WERI-Rb-1 (cell line): ENCODE measurements at regions not wholly inside any gene's neighbourhood (a gene's known extent, or its start where the extent isn't known, plus 50 kb on each side); places are given as distances from the start of the nearest gene placed in this dataset.

Source experiments
- DNase-seq: peaks from one replicate; pipeline ENCODE4 v3.0.0-alpha.2; 2020
- H3K27ac ChIP-seq: fragments of 250-450 bp; sonication (Bioruptor Pico); 2 replicates; pipeline ENCODE4 v1.5.1; 2020; ENCODE audit warnings: mild to moderate bottlenecking, moderate library complexity
- H3K27me3 ChIP-seq: fragments of 250-450 bp; sonication (Bioruptor Pico); 2 replicates; pipeline ENCODE4 v1.5.1; 2021; ENCODE audit warnings: mild to moderate bottlenecking, low read depth, moderate library complexity; ENCODE audit not compliant: insufficient read depth, severe bottlenecking
- H3K36me3 ChIP-seq: fragments of 250-450 bp; sonication (Bioruptor Pico); 2 replicates; pipeline ENCODE4 v1.5.1; 2020; ENCODE audit warnings: mild to moderate bottlenecking, moderate library complexity
- H3K4me3 ChIP-seq: 2 replicates; pipeline ENCODE4 v1.5.1; 2011; ENCODE audit warnings: low read depth, mild to moderate bottlenecking, control low read depth, low read length
- H3K9me3 ChIP-seq: fragments of 250-450 bp; sonication (Bioruptor Pico); 2 replicates; pipeline ENCODE4 v1.5.1; 2021; ENCODE audit warnings: mild to moderate bottlenecking, moderate library complexity; ENCODE audit not compliant: severe bottlenecking
- TF ChIP-seq, protein P1 (sequence below): IDR thresholded peaks from 2 replicates; pipeline ENCODE4 v1.5.1; 2011; ENCODE audit warnings: low read depth, mild to moderate bottlenecking, control low read depth, inconsistent platforms, low read length

DNA sequence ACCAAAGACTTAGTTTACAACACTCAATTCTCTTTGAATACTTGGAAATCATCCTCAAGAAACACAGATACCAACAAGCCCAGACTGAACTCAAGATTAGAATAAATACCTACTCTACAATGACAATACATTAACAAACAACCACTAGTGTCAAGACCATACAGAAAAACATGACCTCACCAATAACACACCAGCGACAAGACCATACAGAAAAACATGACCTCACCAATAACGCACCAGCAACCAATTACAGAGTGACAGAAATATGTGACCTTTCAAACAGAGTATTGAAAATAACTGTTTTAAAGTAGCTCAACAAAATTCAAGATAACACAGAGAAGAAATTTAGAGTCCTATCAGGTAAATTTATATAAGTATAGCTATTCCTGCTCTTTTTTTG is 876.0 kb downstream of the EPHA3 start:
- Histone ChIP-seq H3K9me3 (no peaks in the 10 kb centered on the region), H3K27ac (no peak overlapping the region), H3K27me3 (no peaks in the 10 kb centered on the region), H3K36me3 (no peaks in the 10 kb centered on the region), H3K4me3 (no peak overlapping the region)
- TF ChIP-seq, protein P1, sequence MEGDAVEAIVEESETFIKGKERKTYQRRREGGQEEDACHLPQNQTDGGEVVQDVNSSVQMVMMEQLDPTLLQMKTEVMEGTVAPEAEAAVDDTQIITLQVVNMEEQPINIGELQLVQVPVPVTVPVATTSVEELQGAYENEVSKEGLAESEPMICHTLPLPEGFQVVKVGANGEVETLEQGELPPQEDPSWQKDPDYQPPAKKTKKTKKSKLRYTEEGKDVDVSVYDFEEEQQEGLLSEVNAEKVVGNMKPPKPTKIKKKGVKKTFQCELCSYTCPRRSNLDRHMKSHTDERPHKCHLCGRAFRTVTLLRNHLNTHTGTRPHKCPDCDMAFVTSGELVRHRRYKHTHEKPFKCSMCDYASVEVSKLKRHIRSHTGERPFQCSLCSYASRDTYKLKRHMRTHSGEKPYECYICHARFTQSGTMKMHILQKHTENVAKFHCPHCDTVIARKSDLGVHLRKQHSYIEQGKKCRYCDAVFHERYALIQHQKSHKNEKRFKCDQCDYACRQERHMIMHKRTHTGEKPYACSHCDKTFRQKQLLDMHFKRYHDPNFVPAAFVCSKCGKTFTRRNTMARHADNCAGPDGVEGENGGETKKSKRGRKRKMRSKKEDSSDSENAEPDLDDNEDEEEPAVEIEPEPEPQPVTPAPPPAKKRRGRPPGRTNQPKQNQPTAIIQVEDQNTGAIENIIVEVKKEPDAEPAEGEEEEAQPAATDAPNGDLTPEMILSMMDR, result no peak
- DNase-seq, result no peak

DNA sequence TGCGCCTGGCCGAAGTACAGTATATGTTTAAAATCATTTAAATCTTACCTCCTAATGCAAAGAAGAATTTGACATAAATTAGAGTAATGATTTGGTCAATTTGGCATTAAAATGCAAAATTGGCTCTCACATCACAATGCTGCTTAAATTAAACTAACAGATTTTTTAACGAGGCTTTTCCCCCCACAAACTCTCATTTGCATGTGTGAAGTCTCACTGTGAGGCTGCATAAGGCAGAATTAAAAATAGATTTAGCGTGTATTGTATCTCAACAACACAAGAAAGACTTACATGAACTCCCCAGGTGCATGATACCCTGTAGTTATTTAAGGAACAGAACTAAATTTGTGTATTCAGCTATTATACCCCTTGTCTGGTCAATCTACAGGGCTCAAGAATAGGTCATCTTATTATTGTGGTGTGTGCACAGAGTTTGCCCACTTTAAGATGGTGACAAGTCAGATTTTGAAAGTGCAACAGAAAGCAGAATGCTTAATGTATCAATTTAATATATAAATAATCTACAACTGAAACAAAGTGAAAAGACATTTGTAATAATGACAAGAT is 897.9 kb downstream of the EPHA3 start:
- H3K27me3 ChIP-seq, result no peaks in the 10 kb centered on the region
- no peak overlapping the region for H3K4me3 ChIP-seq
- no peaks in the 10 kb centered on the region for H3K36me3 ChIP-seq
- DNase-seq, result no peak
- TF ChIP-seq, protein P1, result no peak
- H3K9me3 ChIP-seq, result no peaks in the 10 kb centered on the region
- no peak overlapping the region for H3K27ac ChIP-seq

GRCh38 chr3:90007778-90008499 is 900.5 kb downstream of the EPHA3 start:
- no peak for DNase-seq
- TF ChIP-seq, protein P1, result no peak
- Histone ChIP-seq H3K36me3 (no peaks in the 10 kb centered on the region), H3K9me3 (no peaks in the 10 kb centered on the region), H3K27ac (no peak overlapping the region), H3K27me3 (no peaks in the 10 kb centered on the region), H3K4me3 (no peak overlapping the region)

DNA sequence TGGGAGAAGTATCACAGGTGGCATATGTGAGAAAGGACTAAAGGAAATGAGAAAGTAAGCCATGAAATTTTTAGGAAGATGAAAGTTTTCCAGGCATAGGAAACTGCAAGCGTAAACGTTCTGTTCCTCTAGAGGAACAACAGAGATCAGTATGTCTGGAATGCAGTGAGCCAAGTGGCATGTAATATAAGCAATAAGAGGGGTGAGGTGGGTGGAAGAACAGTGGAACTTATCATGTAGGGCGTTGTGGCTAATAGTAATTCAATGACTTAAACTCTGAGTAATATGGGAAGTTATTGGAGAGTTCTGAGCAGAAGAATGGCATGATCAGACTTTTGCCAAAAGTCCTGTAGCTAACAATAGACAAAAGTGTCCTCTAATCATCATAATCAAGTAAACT is 902.9 kb downstream of the EPHA3 start:
- DNase-seq, result no peak
- no peaks in the 10 kb centered on the region for H3K27me3 ChIP-seq
- H3K4me3 ChIP-seq, result no peak overlapping the region
- TF ChIP-seq, protein P1, result no peak
- H3K27ac ChIP-seq, result no peak overlapping the region
- no peaks in the 10 kb centered on the region for H3K36me3 ChIP-seq
- no peaks in the 10 kb centered on the region for H3K9me3 ChIP-seq

DNA sequence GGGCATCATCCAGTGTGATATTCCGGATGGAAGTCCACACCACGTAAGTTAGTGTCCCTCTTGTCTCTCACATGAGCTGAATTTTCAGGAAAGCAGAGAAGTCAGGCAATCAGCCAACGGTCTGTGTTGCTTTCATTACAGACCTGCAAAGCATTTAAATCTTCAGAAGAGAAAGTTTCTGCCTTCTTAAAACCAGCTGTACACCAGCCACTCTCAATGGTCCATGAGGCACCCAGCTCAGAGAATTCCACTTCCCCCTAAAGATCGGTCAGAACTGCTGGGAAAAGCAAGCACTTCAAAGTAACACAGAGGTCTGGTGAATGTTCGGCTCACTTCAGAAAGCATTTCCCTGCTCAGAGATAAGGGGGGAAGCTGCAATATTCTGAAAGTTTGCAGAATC is 903.7 kb downstream of the EPHA3 start:
- no peaks in the 10 kb centered on the region for H3K36me3 ChIP-seq
- no peak overlapping the region for H3K27ac ChIP-seq
- H3K9me3 ChIP-seq, result no peaks in the 10 kb centered on the region
- H3K4me3 ChIP-seq, result no peak overlapping the region
- TF ChIP-seq, protein P1, result no peak
- DNase-seq, result no peak
- no peaks in the 10 kb centered on the region for H3K27me3 ChIP-seq

DNA sequence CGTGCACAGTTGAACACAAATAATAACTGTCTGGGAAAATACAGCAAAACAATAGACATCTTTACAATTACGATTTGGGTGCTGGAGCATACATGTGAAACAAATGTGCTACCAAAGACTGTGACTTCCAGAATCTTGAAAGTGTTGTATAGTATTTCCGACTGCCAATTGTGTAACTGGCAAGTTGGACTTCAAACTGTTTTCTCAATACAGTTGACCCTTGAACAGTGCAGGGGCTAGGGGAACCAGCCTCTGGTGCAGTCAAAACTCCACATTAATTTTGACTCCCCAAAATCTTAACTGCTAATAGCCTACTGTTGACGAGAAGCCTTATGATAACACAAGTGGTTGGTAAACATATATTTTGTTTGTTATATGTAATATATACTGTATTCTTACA is 904.2 kb downstream of the EPHA3 start:
- DNase-seq, result no peak
- TF ChIP-seq, protein P1, result no peak
- no peaks in the 10 kb centered on the region for H3K36me3 ChIP-seq
- no peaks in the 10 kb centered on the region for H3K27me3 ChIP-seq
- H3K27ac ChIP-seq, result no peak overlapping the region
- no peaks in the 10 kb centered on the region for H3K9me3 ChIP-seq
- H3K4me3 ChIP-seq, result no peak overlapping the region
